Stimulated activated CD4-positive, alpha-beta T cell treated with anti-CD3 and anti-CD28 coated beads, Interleukin-1b, Interleukin-23, amount 100 ng/mL, for 1 hour (primary cell): ENCODE measurements at regions not wholly inside any gene's neighbourhood (a gene's known extent, or its start where the extent isn't known, plus 50 kb on each side); places are given as distances from the start of the nearest gene placed in this dataset.
"Not testable (repeated sequence)": the region's sequence is repeated elsewhere in the genome, so short reads cannot be mapped to it uniquely, and the experiment has no call there.

Experiments
- DNase-seq, 2 donors: peaks; one replicate each; pipeline ENCODE4 v3.0.0-alpha.2; 2020; ENCODE audit warnings: low read depth in 2 of 2

DNA sequence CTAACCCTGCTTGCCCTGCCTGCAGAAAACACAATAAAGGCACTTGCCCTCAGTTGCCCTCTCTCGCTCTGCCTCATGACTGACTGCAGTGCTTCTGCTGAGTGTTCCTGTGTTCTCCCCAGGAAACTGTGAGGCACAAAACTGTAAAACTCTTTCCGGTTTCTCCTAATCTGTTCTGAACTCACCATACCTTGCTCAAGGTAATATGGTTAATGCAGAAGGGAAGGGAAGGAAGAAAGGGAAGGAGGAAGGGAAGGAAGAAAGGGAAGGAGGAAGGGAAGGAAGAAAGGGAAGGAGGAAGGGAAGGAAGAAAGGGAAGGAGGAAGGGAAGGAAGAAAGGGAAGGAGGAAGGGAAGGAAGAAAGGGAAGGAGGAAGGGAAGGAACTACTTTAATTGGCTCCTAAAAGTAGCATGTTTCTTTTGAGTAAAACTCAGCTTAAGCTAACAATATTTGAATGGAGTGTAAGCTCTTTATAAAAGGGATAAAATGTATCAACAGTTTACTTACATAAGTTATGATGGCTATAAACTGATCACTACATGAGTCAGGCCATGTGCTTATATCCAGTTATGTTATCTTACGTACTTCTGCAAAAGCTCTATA, 334.0 kb upstream of the CLEC14A start:
- DNase-seq: no peak

DNA sequence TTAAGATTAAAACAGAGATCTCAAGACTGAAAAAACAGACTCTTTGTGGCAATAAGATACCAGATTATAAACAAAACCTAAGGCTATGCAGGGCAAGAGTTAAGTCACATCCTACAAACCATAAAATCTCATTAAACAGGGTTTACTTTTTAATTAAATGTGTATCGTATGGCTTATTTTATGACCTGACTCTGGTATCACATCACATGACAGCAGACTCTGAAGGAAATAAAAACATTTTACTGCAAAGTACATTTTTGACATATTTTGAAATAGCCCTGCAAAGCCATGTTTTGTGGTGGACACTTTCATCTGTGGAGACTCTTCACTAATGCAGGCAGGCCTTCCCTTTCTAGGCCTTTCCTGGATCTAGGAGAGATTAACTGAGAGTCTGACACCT, 327.6 kb upstream of the CLEC14A start:
- DNase-seq: no peak

DNA sequence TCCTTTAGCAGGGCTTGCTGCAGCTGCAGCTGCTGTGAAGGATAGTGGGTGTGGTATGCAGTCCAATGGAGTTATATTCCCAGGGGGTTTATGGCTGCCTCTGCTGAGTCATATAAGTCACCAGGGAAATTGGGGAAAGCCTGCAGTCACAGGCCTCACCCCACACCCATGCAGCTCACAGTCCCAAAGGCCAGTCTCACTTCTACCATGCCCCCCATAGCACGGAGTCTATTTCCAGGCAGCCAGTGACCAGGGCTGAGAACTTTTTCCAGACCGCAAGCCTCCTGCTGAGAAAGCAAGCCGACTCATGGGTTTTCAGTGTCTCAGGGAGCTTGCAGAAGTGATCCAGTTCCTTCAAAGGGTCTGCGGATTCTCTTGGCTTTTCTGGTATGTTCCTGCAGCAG, 322.4 kb upstream of the CLEC14A start:
- no peak for DNase-seq

GRCh38 chr14:38567703-38568102, 311.8 kb upstream of the CLEC14A start:
- no peak for DNase-seq

DNA sequence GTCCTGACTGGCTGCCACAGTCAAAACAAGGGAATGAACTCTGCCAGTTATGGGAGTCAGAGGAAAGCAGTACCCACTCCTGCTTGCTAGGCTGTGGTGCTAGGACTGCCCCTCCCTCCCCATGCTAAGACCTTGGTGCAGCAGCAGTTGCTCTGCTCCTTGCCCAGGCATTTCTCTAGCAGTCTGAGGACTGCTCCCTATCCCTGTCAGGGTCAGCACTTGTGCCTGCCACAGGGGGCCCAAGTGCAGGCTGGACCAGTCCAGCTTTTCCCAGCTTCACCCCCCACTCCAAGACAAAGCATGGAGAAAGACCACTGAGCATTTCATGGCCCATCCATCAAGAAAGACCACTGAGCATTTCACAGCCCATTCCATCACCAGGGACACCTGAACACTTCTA, 305.8 kb upstream of the CLEC14A start:
- DNase-seq: no peak

- DNase-seq: no peak
Observed at GRCh38 chr14:38559711-38560110, 303.8 kb upstream of the CLEC14A start.

GRCh38 chr14:38557391-38557790, 301.5 kb upstream of the CLEC14A start:
- not testable (repeated sequence) for DNase-seq

- DNase-seq: no peak
Observed at GRCh38 chr14:38556252-38556651, 300.4 kb upstream of the CLEC14A start.

- DNase-seq: no peak
Observed at GRCh38 chr14:38554026-38554425, 298.1 kb upstream of the CLEC14A start.

DNA sequence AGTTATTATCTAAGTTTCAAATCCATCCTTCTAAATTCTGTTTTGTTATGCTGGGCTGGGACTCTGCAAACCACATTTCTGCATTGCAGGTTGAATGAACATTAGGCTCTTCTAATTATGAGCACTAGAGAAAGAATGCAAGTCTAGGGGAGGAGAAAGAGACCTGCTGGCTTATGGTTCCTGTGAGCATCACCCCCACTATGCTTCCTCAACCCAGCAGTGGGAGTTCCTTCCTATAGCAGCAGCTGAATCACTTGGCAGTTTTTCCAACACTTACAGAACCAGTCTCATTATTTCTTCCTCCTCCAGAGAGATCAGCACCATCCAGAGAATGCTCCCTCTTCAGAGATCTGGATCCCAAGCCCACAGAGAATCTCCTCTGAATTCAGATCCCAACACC, 297.7 kb upstream of the CLEC14A start:
- no peak for DNase-seq

DNA sequence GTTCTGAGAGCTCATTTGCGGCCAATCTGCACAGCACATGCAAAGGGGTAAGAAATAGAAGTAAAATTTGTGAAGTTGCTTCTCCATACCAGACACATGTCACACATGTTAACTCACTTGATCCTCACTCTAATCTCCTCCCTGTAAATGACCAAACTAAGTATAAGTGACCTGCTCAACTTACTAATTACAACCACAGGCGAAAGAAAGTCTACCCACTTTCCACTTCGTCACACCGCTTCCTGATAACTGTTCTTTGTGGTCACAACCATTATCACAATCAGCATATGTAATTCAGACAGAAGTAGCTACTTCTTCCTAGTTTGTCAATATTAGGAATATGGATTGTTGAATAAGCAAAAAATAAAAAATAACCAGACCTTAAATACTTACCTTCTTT, 293.7 kb upstream of the CLEC14A start:
- no peak for DNase-seq

DNA sequence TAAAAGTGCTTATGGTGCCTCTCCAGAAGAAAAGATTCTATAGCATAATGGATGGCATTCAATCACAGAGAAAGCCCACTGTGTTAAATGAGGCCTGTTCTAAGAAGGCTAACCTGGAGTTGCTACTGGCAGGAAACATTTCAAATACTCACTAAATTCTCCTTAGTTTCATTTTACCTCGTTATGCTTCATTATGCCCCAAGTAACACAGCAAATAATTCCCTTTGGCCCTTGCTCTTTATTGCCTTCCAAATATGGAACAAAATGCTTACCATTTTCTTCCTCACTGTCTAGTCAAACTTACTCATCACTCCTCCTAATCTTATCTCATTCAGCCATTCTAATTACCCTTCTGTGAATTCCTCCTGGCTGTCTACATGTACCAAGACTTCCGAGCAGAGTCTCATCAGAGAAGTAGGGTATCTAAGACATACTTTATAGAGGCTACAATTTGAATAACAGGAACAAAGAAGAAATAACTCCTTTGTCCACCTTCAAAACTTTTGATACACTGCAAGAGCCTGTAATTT, 292.1 kb upstream of the CLEC14A start:
- no peak for DNase-seq

DNA sequence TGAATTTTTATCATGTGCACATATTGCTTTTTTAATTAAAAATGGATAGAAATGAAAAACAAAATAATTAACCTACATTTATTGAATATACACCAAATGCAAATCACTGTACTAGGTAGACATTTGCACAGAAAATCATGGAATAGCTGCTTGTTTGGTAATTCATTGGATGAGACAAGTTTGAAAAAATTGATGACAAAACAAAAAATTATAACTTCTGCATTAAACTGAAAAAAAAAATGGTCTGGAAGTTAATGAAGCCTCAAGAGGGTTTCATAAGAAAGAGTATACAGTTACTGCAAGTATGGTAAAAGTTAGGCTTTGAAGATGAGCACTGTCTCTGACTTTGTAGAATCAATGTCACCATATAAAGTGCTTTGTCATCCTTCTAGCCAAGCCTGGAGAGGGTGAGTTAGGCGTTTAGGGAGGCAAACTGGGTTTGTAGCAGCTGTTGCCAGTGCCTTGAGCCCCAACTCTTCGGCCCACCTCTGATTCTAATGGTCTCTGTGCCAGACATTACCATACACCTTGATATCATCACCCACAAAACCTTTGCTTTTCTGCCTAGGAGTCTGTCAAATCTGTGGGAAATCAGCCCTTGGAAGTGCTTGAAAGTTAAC, 291.1 kb upstream of the CLEC14A start:
- no peak for DNase-seq

DNA sequence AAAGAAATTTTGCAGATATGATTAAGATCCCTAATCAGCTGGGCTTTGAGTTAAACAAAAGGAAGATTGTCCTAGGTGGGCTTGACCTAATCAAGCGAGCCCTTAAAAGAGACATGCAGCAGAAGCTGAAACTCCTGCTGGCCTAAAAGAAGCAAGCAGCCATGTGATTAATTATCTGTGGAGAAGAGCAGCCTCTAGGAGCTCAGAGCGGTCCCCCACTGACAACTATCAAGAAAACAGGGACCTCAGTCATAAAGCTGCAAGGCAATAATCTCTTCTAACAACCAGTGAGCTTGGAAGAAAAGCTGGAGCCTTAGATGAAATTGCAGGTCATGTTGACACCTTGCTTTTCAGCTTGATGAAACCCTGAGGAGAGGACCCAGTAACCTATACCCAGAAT, 288.9 kb upstream of the CLEC14A start:
- no peak for DNase-seq

GRCh38 chr14:38543851-38544250, 288.0 kb upstream of the CLEC14A start:
- not testable (repeated sequence) for DNase-seq

- not testable (repeated sequence) for DNase-seq
Observed at GRCh38 chr14:38538053-38538452, 282.2 kb upstream of the CLEC14A start.

- no peak for DNase-seq
Observed at GRCh38 chr14:38536376-38537038, 280.6 kb upstream of the CLEC14A start.

- no peak for DNase-seq
Observed at GRCh38 chr14:38528582-38528981, 272.7 kb upstream of the CLEC14A start.

DNA sequence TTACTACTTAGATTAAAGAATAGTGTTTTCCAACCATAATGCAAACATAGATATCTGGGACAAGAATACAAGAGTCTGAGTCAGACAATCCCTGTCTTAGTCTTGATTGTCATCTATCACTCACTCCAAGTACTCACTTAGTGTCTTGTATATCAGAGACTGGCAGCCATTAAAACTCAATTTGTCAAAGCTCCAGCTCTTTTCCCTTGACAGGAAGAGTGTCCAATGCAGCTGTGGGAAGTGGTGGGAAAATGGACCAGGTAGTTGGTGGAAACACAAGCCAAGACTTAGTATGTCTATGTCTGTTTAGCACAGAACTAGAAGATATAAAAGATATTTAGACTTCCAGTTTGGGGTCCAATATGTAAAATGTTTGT, 271.6 kb upstream of the CLEC14A start:
- DNase-seq: no peak

DNA sequence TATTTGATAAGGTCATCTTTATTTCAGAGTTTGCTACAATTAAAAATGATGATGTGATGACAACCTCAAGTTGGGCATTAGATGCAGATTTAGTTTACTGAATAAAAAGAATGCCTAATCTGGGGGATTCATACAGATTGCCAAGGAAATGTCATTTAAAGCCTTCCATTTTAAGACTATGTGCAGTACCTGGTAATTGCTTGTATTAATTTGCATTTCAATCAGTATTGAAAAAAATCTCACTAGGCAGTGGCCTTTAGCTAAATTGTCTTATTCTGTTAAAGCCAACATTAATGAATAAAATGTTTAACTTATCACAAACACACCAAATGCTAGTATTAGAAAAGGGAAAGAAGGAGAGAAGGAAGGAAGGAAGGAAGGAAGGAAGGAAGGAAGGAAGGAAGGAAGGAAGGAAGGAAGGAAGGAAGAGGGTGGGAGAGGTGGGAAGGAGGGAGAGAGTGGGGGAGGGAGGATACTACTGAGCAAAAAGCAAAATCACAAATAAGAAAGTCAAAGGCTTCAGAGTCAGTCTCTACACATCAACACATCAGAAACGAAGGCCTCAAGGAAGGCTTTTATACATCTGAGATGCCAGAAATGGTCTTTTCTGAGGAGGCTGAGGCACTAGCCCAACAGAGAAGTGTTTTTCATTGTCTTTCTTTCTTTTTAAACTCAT, 271.1 kb upstream of the CLEC14A start:
- no peak for DNase-seq

- no peak for DNase-seq
Observed at GRCh38 chr14:38524636-38525509, 269.0 kb upstream of the CLEC14A start.

- DNase-seq: no peak
Observed at GRCh38 chr14:38522724-38523123, 266.8 kb upstream of the CLEC14A start.
